Lower leg skin (tissue), 3 donors: ENCODE measurements at regions not wholly inside any gene's neighbourhood (a gene's known extent, or its start where the extent isn't known, plus 50 kb on each side); places are given as distances from the start of the nearest gene placed in this dataset.

ENCODE experiments used
- POLR2A ChIP-seq, 2 donors: fragments of 450-650 bp; IDR thresholded peaks; one replicate each; pipeline ENCODE4 v1.6.1; 2016 to 2017; ENCODE audit warnings: antibody characterized with exemption in 2 of 2, mild to moderate bottlenecking in 1 of 2, moderate library complexity in 1 of 2
- TF ChIP-seq, protein P1 (sequence below), 3 donors: fragments of 450-650 bp; IDR thresholded peaks; one replicate each; pipeline ENCODE4 v1.5.1; 2016; ENCODE audit warnings: antibody characterized with exemption in 3 of 3, mild to moderate bottlenecking in 3 of 3, moderate library complexity in 2 of 3

DNA sequence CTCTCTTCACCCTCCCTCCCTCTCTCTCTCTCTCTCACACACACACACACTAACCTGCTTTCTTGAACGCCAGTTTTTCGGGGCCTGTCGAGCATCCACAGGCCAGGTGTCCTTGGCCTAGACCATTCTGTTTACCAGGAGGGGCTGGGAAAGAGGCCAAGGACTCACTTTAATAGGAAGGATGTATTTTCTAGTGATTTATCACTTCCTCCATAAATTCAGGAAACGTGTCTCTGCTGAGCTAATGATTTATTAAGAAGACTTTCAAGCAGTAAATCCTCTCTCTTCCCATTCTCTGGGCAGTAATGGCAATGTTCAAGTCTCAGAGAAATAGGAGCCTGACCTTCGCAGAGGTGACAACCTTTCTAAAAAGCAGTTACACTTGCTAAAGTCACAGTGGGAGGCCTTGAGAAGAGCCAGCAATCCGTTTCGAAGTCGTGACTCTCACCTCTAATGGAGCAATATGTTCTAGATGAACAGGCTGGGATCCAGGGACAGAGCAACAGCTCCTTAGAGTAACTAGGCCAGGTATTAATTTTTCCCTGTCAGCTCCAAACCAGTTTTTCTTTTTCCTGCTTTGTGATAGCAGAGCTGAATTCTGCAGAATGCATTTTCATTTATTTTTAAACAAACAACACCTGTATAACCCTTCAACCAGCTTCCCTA is 1357.5 kb upstream of the SORCS1 start:
- TF ChIP-seq, protein P1, sequence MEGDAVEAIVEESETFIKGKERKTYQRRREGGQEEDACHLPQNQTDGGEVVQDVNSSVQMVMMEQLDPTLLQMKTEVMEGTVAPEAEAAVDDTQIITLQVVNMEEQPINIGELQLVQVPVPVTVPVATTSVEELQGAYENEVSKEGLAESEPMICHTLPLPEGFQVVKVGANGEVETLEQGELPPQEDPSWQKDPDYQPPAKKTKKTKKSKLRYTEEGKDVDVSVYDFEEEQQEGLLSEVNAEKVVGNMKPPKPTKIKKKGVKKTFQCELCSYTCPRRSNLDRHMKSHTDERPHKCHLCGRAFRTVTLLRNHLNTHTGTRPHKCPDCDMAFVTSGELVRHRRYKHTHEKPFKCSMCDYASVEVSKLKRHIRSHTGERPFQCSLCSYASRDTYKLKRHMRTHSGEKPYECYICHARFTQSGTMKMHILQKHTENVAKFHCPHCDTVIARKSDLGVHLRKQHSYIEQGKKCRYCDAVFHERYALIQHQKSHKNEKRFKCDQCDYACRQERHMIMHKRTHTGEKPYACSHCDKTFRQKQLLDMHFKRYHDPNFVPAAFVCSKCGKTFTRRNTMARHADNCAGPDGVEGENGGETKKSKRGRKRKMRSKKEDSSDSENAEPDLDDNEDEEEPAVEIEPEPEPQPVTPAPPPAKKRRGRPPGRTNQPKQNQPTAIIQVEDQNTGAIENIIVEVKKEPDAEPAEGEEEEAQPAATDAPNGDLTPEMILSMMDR (IDR thresholded peaks at IDR 0.05), result no peak
- TF ChIP-seq POLR2A (IDR thresholded peaks at IDR 0.05), result no peak
